SJSA1 (cell line): ENCODE measurements at regions not wholly inside any gene's neighbourhood (a gene's known extent, or its start where the extent isn't known, plus 50 kb on each side); places are given as distances from the start of the nearest gene placed in this dataset.

Source experiments
- DNase-seq, 2 experiments: peaks; one replicate each; pipeline ENCODE4 v3.0.0-alpha.2; 2015 to 2020; ENCODE audit warnings: low spot score in 2 of 2, low read depth in 1 of 2
- H3K27ac ChIP-seq: fragments of 250-450 bp; sonication (Bioruptor Pico); 2 replicates; pipeline ENCODE4 v1.5.1; 2020; ENCODE audit warnings: mild to moderate bottlenecking, moderate library complexity
- H3K27me3 ChIP-seq: fragments of 250-450 bp; sonication (Bioruptor Pico); replicated peaks from 2 replicates; pipeline ENCODE4 v1.5.1; 2020; ENCODE audit warnings: mild to moderate bottlenecking, moderate library complexity
- H3K36me3 ChIP-seq: fragments of 250-450 bp; sonication (Bioruptor Pico); 2 replicates; pipeline ENCODE4 v1.5.1; 2020; ENCODE audit warnings: mild to moderate bottlenecking
- H3K4me1 ChIP-seq: fragments of 250-450 bp; sonication (Bioruptor Pico); replicated peaks from 2 replicates; pipeline ENCODE4 v1.6.1; 2021; ENCODE audit warnings: mild to moderate bottlenecking
- H3K4me3 ChIP-seq: fragments of 250-450 bp; sonication (Bioruptor Pico); 2 replicates; pipeline ENCODE4 v1.5.1; 2020; ENCODE audit warnings: mild to moderate bottlenecking
- H3K9me3 ChIP-seq: fragments of 250-450 bp; sonication (Bioruptor Pico); replicated peaks from 2 replicates; pipeline ENCODE4 v1.5.1; 2020; ENCODE audit warnings: mild to moderate bottlenecking

DNA sequence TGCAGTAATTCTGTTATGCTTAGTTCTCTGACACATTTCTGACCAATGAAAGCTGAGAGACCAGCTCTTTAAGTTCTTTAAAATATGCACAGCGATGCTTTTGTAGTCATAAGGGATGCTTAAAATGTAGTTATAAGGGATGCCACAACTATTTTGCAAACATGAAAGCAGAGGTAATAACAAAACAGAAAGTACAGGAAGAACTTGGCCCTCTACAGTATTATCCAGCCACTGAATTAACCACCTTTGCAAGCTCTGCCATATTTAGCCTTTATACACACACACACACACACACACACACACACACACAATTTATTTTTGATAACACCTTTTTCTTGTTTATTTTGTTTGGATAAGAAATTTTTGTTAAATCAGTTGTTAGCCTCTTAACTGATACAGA, 590.0 kb downstream of the FAT4 start:
- no peaks in the 10 kb centered on the region for H3K27me3 ChIP-seq
- no peaks in the 10 kb centered on the region for H3K9me3 ChIP-seq
- no peak overlapping the region for H3K4me3 ChIP-seq
- no peak overlapping the region for H3K27ac ChIP-seq
- no peaks in the 10 kb centered on the region for H3K36me3 ChIP-seq
- H3K4me1 ChIP-seq: no peaks in the 10 kb centered on the region
- no peak for DNase-seq

GRCh38 chr4:125911058-125911457, 596.3 kb downstream of the FAT4 start:
- Histone ChIP-seq H3K9me3 (no peaks in the 10 kb centered on the region), H3K27me3 (no peaks in the 10 kb centered on the region), H3K27ac (no peak overlapping the region), H3K4me3 (no peak overlapping the region), H3K4me1 (no peaks in the 10 kb centered on the region), H3K36me3 (no peaks in the 10 kb centered on the region)
- no peak for DNase-seq

DNA sequence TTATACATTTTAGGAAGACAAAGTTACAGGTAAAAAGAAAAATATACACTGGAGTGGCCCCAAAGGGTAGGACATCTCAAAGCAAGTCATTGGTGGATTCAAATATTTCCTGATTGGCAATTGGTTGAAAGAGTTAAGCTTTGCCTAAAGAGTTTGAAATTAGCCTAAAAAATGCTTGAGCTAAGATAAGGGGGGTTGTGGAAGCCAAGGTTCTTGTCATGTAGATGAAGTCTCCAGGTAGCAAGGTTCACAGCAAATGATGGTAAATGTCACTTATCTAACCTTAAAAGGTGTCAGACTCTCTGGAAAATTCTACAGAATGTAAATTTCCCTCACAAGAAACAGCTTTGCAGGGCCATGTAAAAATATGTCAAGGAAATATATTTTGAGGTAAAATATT, 596.7 kb downstream of the FAT4 start:
- no peak overlapping the region for H3K27ac ChIP-seq
- no peaks in the 10 kb centered on the region for H3K36me3 ChIP-seq
- H3K27me3 ChIP-seq: no peaks in the 10 kb centered on the region
- no peaks in the 10 kb centered on the region for H3K4me1 ChIP-seq
- H3K4me3 ChIP-seq: no peak overlapping the region
- no peaks in the 10 kb centered on the region for H3K9me3 ChIP-seq
- DNase-seq: no peak

DNA sequence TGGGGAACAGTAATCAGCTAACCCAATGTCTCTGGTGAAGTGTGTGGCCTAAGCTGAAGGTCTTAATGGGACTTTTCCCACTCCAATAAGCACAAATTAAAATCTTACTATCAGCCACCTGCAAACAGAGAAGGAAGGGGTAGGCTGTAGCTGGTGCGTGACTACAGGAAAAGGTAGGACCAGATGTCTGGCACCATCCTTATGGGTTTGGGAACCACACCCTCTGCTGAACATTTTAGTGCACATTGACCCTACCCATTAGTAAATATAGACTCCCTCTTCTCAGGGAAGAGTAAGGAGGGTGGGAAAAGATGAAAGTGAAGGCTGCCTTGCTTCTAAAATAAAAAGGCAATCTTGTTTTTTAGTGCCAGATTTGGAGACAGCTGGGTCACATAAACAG, 602.8 kb downstream of the FAT4 start:
- H3K27me3 ChIP-seq: no peaks in the 10 kb centered on the region
- DNase-seq: no peak
- H3K36me3 ChIP-seq: no peaks in the 10 kb centered on the region
- H3K4me3 ChIP-seq: no peak overlapping the region
- no peak overlapping the region for H3K27ac ChIP-seq
- H3K9me3 ChIP-seq: no peaks in the 10 kb centered on the region
- H3K4me1 ChIP-seq: peaks cover 11% of the 10 kb centered on the region; the same call in 1 of the 2 replicates

DNA sequence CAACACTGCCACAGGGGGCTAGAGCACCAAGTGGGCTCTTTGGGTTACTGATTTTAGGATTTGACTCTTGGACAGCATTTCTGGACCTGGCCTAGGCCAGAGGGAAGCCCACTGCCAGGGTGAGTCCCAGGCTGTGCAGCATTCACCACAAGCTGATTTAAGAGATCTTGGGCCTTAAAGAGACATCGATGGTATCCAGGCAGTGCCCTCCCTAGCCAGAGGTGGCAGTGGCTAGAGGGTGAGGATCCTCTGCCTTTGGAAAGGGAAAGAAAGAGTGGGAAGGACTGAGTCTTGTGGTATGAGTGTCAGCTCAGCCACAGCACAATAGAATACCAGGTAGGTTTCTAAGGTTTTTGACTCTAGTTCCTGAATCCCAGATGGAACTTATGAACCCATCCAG, 613.9 kb downstream of the FAT4 start:
- Histone ChIP-seq H3K4me1 (no peaks in the 10 kb centered on the region), H3K27ac (no peak overlapping the region), H3K36me3 (no peaks in the 10 kb centered on the region), H3K27me3 (no peaks in the 10 kb centered on the region), H3K4me3 (no peak overlapping the region), H3K9me3 (0 out of 2 replicates have a peak, but pooled peaks cover 3% of the 10 kb centered on the region)
- DNase-seq: no peak

DNA sequence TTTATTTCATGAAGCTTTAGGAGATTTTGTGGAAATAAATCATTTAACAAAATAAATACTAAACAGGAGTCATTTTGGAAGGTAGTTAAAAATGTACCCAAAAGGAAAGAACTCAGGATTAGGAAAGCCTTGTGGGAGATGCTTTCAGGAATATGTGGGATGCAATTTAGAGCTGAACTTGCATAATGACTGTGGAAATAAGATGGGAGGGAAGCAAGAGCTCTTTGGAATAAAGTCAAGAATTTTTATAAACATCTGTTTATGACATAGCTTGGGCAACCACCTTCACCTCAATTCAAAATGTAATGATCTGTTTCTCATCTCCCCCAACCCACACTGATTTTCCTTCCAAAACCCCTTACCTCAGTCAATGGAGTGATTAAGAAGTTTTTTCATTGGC, 623.8 kb downstream of the FAT4 start:
- H3K27me3 ChIP-seq: no peaks in the 10 kb centered on the region
- H3K36me3 ChIP-seq: no peaks in the 10 kb centered on the region
- H3K9me3 ChIP-seq: no peaks in the 10 kb centered on the region
- no peaks in the 10 kb centered on the region for H3K4me1 ChIP-seq
- no peak overlapping the region for H3K27ac ChIP-seq
- no peak overlapping the region for H3K4me3 ChIP-seq
- no peak for DNase-seq

GRCh38 chr4:125940426-125940825, 625.7 kb downstream of the FAT4 start:
- no peaks in the 10 kb centered on the region for H3K36me3 ChIP-seq
- H3K27ac ChIP-seq: no peak overlapping the region
- no peak overlapping the region for H3K4me3 ChIP-seq
- H3K4me1 ChIP-seq: no peaks in the 10 kb centered on the region
- H3K27me3 ChIP-seq: no peaks in the 10 kb centered on the region
- H3K9me3 ChIP-seq: no peaks in the 10 kb centered on the region
- DNase-seq: no peak

DNA sequence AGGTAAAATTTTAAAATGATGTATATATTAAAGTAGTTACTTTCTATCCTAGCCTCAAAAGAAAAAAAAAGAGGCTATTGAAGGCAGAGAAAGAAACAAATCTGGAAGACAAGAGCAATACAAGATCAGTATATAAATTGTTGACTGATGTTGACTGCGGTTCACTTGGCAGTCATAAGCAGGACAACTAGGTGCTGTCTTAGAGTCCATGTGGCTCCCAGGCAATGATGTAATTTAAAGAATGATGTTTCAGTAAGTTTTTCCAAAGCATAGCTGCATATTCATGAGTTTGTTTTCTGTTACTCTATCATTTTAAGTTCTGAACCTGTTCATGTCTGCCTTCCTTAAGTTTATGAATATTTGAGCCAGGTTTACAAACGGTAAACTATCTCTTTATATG, 630.2 kb downstream of the FAT4 start:
- Histone ChIP-seq H3K27me3 (no peaks in the 10 kb centered on the region), H3K4me1 (no peaks in the 10 kb centered on the region), H3K27ac (no peak overlapping the region), H3K4me3 (no peak overlapping the region), H3K36me3 (no peaks in the 10 kb centered on the region), H3K9me3 (no peaks in the 10 kb centered on the region)
- DNase-seq: no peak

- no peak for DNase-seq
- no peak overlapping the region for H3K27ac ChIP-seq
- no peaks in the 10 kb centered on the region for H3K27me3 ChIP-seq
- no peak overlapping the region for H3K4me3 ChIP-seq
- no peaks in the 10 kb centered on the region for H3K36me3 ChIP-seq
- no peaks in the 10 kb centered on the region for H3K9me3 ChIP-seq
- no peaks in the 10 kb centered on the region for H3K4me1 ChIP-seq
Observed at GRCh38 chr4:125948021-125948420, 633.3 kb downstream of the FAT4 start.

- DNase-seq: no peak
- H3K4me1 ChIP-seq: no peaks in the 10 kb centered on the region
Observed at GRCh38 chr4:125951261-125951887, 636.6 kb downstream of the FAT4 start.

DNA sequence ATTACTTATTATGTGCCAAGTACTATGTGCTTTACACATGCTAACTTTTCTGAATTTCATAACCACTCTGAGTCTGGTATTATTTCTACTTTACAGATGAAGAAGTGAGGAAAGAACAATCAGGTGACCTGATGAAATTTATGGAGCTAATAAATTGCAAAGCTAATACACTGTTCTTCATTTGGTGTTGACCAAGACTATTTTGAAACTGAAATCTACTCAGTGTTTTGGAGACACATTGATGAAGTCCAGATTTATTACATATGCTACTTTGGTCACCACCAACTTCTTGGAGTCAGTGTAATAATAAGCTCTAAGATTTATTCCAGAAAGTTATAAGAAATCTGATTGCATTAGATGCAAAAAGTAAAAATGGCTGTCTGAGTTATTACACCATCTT, 637.9 kb downstream of the FAT4 start:
- no peaks in the 10 kb centered on the region for H3K9me3 ChIP-seq

More at GRCh38 chr4:125951261-125951887, 636.6 kb downstream of the FAT4 start:
- no peaks in the 10 kb centered on the region for H3K27me3 ChIP-seq
- no peaks in the 10 kb centered on the region for H3K36me3 ChIP-seq
- no peak overlapping the region for H3K4me3 ChIP-seq
- H3K27ac ChIP-seq: no peak overlapping the region
- H3K9me3 ChIP-seq: no peaks in the 10 kb centered on the region

DNA sequence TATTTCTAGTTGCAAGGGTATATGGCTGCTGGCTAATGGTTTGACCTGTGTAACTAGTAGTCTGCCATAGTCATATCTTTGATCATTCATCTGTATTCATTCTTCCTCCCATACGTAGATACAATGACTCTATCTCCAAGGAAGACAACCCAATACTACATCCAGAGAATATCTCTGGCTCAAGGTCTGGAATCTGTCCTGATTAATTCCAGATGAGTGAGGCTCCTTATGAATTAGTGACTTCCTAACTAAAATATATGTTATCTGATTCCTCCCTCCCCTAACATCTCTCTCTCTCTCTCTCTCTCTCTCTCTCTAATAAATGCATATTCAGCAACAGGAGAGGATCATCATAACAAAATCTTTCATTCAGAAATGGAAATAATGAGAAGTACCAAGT, 641.5 kb downstream of the FAT4 start:
- no peak for DNase-seq
- H3K4me1 ChIP-seq: no peaks in the 10 kb centered on the region
- no peaks in the 10 kb centered on the region for H3K36me3 ChIP-seq

More for the DNA sequence above, 637.9 kb downstream of the FAT4 start:
- Histone ChIP-seq H3K36me3 (no peaks in the 10 kb centered on the region), H3K4me3 (no peak overlapping the region), H3K4me1 (no peaks in the 10 kb centered on the region), H3K27ac (no peak overlapping the region), H3K27me3 (no peaks in the 10 kb centered on the region)
- no peak for DNase-seq

GRCh38 chr4:125958519-125958918, 643.8 kb downstream of the FAT4 start:
- H3K4me3 ChIP-seq: no peak overlapping the region
- no peaks in the 10 kb centered on the region for H3K4me1 ChIP-seq
- no peaks in the 10 kb centered on the region for H3K27me3 ChIP-seq
- no peak overlapping the region for H3K27ac ChIP-seq
- H3K9me3 ChIP-seq: no peaks in the 10 kb centered on the region
- no peaks in the 10 kb centered on the region for H3K36me3 ChIP-seq
- no peak for DNase-seq

More for the DNA sequence above, 641.5 kb downstream of the FAT4 start:
- Histone ChIP-seq H3K27me3 (no peaks in the 10 kb centered on the region), H3K4me3 (no peak overlapping the region), H3K9me3 (no peaks in the 10 kb centered on the region), H3K27ac (no peak overlapping the region)

GRCh38 chr4:125961626-125962025, 646.9 kb downstream of the FAT4 start:
- no peaks in the 10 kb centered on the region for H3K4me1 ChIP-seq
- no peaks in the 10 kb centered on the region for H3K27me3 ChIP-seq
- H3K4me3 ChIP-seq: no peak overlapping the region
- no peaks in the 10 kb centered on the region for H3K9me3 ChIP-seq
- no peak overlapping the region for H3K27ac ChIP-seq
- no peak for DNase-seq
- no peaks in the 10 kb centered on the region for H3K36me3 ChIP-seq

- no peaks in the 10 kb centered on the region for H3K36me3 ChIP-seq
- H3K4me1 ChIP-seq: no peaks in the 10 kb centered on the region
- no peak for DNase-seq
- no peaks in the 10 kb centered on the region for H3K27me3 ChIP-seq
- H3K9me3 ChIP-seq: no peaks in the 10 kb centered on the region
- no peak overlapping the region for H3K4me3 ChIP-seq
- H3K27ac ChIP-seq: no peak overlapping the region
Observed at GRCh38 chr4:125975861-125976397, 661.2 kb downstream of the FAT4 start.
